B cell (primary cell): ENCODE measurements at regions not wholly inside any gene's neighbourhood (a gene's known extent, or its start where the extent isn't known, plus 50 kb on each side); places are given as distances from the start of the nearest gene placed in this dataset.

Experiments
- EZH2 ChIP-seq: IDR thresholded peaks from 2 replicates; pipeline ENCODE4 v1.6.1; 2012; ENCODE audit warnings: borderline replicate concordance, low read depth, mild to moderate bottlenecking, moderate library complexity, low read length; ENCODE audit not compliant: insufficient read depth, poor library complexity, severe bottlenecking
- TF ChIP-seq, protein P1 (sequence below): fragments of 200-600 bp; IDR thresholded peaks from one replicate; pipeline ENCODE4 v1.8.0; 2022; ENCODE audit warnings: antibody characterized with exemption, mild to moderate bottlenecking

DNA sequence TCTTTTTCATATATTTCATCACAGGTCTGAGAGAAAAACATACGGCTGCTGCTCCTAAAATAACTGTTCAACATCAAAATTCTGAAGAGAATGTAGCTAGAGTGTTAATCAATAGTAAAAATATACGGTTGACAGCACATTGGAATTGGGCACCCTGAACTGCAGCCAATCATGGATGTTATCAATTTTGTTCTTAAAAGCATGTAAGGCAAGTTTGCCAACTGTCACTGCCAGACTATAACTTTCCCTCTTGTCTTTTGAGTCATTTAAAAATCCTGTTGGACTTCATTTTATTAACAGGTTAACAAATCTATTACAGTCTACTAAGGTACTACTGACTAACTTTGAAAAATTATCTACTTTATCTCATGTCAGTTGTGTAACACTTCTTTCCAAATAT, 592.8 kb downstream of the HACE1 start:
- TF ChIP-seq, protein P1, sequence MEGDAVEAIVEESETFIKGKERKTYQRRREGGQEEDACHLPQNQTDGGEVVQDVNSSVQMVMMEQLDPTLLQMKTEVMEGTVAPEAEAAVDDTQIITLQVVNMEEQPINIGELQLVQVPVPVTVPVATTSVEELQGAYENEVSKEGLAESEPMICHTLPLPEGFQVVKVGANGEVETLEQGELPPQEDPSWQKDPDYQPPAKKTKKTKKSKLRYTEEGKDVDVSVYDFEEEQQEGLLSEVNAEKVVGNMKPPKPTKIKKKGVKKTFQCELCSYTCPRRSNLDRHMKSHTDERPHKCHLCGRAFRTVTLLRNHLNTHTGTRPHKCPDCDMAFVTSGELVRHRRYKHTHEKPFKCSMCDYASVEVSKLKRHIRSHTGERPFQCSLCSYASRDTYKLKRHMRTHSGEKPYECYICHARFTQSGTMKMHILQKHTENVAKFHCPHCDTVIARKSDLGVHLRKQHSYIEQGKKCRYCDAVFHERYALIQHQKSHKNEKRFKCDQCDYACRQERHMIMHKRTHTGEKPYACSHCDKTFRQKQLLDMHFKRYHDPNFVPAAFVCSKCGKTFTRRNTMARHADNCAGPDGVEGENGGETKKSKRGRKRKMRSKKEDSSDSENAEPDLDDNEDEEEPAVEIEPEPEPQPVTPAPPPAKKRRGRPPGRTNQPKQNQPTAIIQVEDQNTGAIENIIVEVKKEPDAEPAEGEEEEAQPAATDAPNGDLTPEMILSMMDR = no peak
- no peak for TF ChIP-seq EZH2
